Fibroblast of lung (primary cell): ENCODE measurements at regions not wholly inside any gene's neighbourhood (a gene's known extent, or its start where the extent isn't known, plus 50 kb on each side); places are given as distances from the start of the nearest gene placed in this dataset.
A peak's percentile ranks its signal among the peaks of the same experiment; 100 is the strongest.

Experiments used
- DNase-seq, 2 donors: peaks; one replicate each; pipeline versions ENCODE4 v3.0.0 to v3.0.0-alpha.2; 2010; ENCODE audit warnings: low read depth in 2 of 2
- H2AFZ ChIP-seq: 2 replicates; pipeline ENCODE4 v1.5.1; 2012; ENCODE audit warnings: low read length, control low read depth, inconsistent platforms
- H3K27ac ChIP-seq: 2 replicates; pipeline ENCODE4 v1.5.1; 2011; ENCODE audit warnings: low read length, control low read depth; ENCODE audit not compliant: insufficient read depth
- H3K27me3 ChIP-seq: 2 replicates; pipeline ENCODE4 v1.5.1; 2011; ENCODE audit warnings: mild to moderate bottlenecking, low read length; ENCODE audit not compliant: control insufficient read depth, insufficient read depth
- H3K36me3 ChIP-seq: 2 replicates; pipeline ENCODE4 v1.5.1; 2011; ENCODE audit warnings: low read length; ENCODE audit not compliant: control insufficient read depth, insufficient read depth
- H3K4me1 ChIP-seq: 2 replicates; pipeline ENCODE4 v1.5.1; 2011; ENCODE audit warnings: low read length; ENCODE audit not compliant: control insufficient read depth, insufficient read depth; ENCODE audit errors: extremely low read depth
- H3K4me2 ChIP-seq: 2 replicates; pipeline ENCODE4 v1.5.1; 2011; ENCODE audit warnings: low read length, control low read depth; ENCODE audit not compliant: insufficient read depth; ENCODE audit errors: extremely low read depth
- H3K4me3 ChIP-seq, 4 experiments: fragments of 200-600 bp in 1 of 4; sonication (generic) in 1 of 4; replicated peaks in 1 of 4; 2 replicates each; pipeline ENCODE4 v1.5.1; 2011 to 2016; ENCODE audit warnings: low read length in 4 of 4, low read depth in 3 of 4, mild to moderate bottlenecking in 3 of 4, control low read depth in 2 of 4, inconsistent platforms in 1 of 4, mixed read lengths in 1 of 4; ENCODE audit not compliant: insufficient read depth in 1 of 4; ENCODE audit errors: control extremely low read depth in 1 of 4
- H3K79me2 ChIP-seq: 2 replicates; pipeline ENCODE4 v1.5.1; 2012; ENCODE audit warnings: mild to moderate bottlenecking, low read length, inconsistent platforms; ENCODE audit not compliant: control insufficient read depth, insufficient read depth
- H3K9ac ChIP-seq: 2 replicates; pipeline ENCODE4 v1.5.1; 2011; ENCODE audit warnings: mild to moderate bottlenecking, low read length, control low read depth; ENCODE audit not compliant: insufficient read depth
- H3K9me3 ChIP-seq: 2 replicates; pipeline ENCODE4 v1.5.1; 2012; ENCODE audit warnings: low read depth, low read length; ENCODE audit not compliant: control insufficient read depth, insufficient read depth
- H4K20me1 ChIP-seq: 2 replicates; pipeline ENCODE4 v1.5.1; 2011; ENCODE audit warnings: low read length; ENCODE audit not compliant: control insufficient read depth, insufficient read depth; ENCODE audit errors: extremely low read depth
- CTCF ChIP-seq, 2 donors: IDR thresholded peaks in 1 of 2; conservative IDR thresholded peaks in 1 of 2; 1 replicate in 1 of 2; 2 replicates in 1 of 2; pipeline ENCODE4 v1.5.1; 2011 to 2012; ENCODE audit warnings: low read length in 2 of 2, control low read depth in 1 of 2, inconsistent platforms in 1 of 2, low read depth in 1 of 2, mild to moderate bottlenecking in 1 of 2
- EZH2 ChIP-seq: IDR thresholded peaks from 2 replicates; pipeline ENCODE4 v1.5.1; 2012; ENCODE audit warnings: low read length, control low read depth, mild to moderate bottlenecking; ENCODE audit errors: missing control alignments

GRCh38 chr1:90475631-90476030 lies 241.5 kb downstream of the BARHL2 start:
- Histone ChIP-seq H3K36me3 (no peaks in the 10 kb centered on the region), H3K27me3 (no peaks in the 10 kb centered on the region), H3K9me3 (no peaks in the 10 kb centered on the region), H3K9ac (no peak overlapping the region), H3K4me1 (no peaks in the 10 kb centered on the region), H4K20me1 (no peaks in the 10 kb centered on the region), H3K4me2 (no peak overlapping the region), H3K27ac (no peak overlapping the region), H3K4me3 (no peak overlapping the region), H2AFZ (no peak overlapping the region), H3K79me2 (no peaks in the 10 kb centered on the region)
- TF ChIP-seq CTCF (conservative IDR thresholded peaks at IDR 0.05 in 1 of 2, IDR thresholded peaks at IDR 0.05 in 1 of 2; ENCODE audit: low read depth in 1 of 2, low read length in 2 of 2) (peak in 1 of 2 donors; percentile 7), EZH2 (no peak)
- DNase-seq: peak in 1 of 2 donors; percentile 2

DNA sequence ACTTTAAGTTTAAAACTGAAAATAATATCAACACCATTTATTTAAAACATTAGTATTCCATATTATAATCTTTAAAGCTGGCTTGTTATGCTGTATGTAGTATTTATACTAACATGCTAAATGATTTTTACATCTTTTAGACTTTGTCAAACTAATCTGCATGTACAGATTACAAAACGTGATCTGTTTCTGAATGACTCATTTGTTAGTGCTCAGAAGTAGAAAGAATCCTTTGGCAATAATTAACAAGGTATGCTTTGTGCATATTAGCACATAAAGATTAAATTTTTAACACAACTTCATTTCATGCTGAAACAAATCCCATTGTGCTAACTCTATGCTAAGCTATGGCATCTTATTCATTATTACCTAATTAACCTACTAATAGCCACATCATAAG lies 242.4 kb downstream of the BARHL2 start:
- H3K27me3 ChIP-seq: no peaks in the 10 kb centered on the region
- no peak overlapping the region for H3K4me3 ChIP-seq
- DNase-seq: no peak
- TF ChIP-seq CTCF (conservative IDR thresholded peaks at IDR 0.05 in 1 of 2, IDR thresholded peaks at IDR 0.05 in 1 of 2; ENCODE audit: low read depth in 1 of 2, low read length in 2 of 2) (no peak), EZH2 (no peak)
- H3K9me3 ChIP-seq: no peaks in the 10 kb centered on the region
- no peak overlapping the region for H3K9ac ChIP-seq
- no peak overlapping the region for H2AFZ ChIP-seq
- H4K20me1 ChIP-seq: no peaks in the 10 kb centered on the region
- no peaks in the 10 kb centered on the region for H3K79me2 ChIP-seq
- H3K27ac ChIP-seq: no peak overlapping the region
- no peak overlapping the region for H3K4me2 ChIP-seq
- H3K36me3 ChIP-seq: no peaks in the 10 kb centered on the region
- no peaks in the 10 kb centered on the region for H3K4me1 ChIP-seq

- H3K9me3 ChIP-seq: no peaks in the 10 kb centered on the region
- H3K4me3 ChIP-seq: no peak overlapping the region
- no peak overlapping the region for H3K4me2 ChIP-seq
- H3K79me2 ChIP-seq: no peaks in the 10 kb centered on the region
- H3K9ac ChIP-seq: no peak overlapping the region
- H3K27ac ChIP-seq: no peak overlapping the region
- TF ChIP-seq EZH2: no peak
- no peak for TF ChIP-seq CTCF (conservative IDR thresholded peaks at IDR 0.05 in 1 of 2, IDR thresholded peaks at IDR 0.05 in 1 of 2; ENCODE audit: low read depth in 1 of 2, low read length in 2 of 2)
- DNase-seq: no peak
- H3K27me3 ChIP-seq: no peaks in the 10 kb centered on the region
- no peak overlapping the region for H2AFZ ChIP-seq
- H3K36me3 ChIP-seq: no peaks in the 10 kb centered on the region
- H4K20me1 ChIP-seq: no peaks in the 10 kb centered on the region
- H3K4me1 ChIP-seq: no peaks in the 10 kb centered on the region
Observed at GRCh38 chr1:90474158-90474557, 242.9 kb downstream of the BARHL2 start.
